ENCODE measurements at regions not wholly inside any gene's neighbourhood (a gene's known extent, or its start where the extent isn't known, plus 50 kb on each side); places are given as distances from the start of the nearest gene placed in this dataset.

DNA sequence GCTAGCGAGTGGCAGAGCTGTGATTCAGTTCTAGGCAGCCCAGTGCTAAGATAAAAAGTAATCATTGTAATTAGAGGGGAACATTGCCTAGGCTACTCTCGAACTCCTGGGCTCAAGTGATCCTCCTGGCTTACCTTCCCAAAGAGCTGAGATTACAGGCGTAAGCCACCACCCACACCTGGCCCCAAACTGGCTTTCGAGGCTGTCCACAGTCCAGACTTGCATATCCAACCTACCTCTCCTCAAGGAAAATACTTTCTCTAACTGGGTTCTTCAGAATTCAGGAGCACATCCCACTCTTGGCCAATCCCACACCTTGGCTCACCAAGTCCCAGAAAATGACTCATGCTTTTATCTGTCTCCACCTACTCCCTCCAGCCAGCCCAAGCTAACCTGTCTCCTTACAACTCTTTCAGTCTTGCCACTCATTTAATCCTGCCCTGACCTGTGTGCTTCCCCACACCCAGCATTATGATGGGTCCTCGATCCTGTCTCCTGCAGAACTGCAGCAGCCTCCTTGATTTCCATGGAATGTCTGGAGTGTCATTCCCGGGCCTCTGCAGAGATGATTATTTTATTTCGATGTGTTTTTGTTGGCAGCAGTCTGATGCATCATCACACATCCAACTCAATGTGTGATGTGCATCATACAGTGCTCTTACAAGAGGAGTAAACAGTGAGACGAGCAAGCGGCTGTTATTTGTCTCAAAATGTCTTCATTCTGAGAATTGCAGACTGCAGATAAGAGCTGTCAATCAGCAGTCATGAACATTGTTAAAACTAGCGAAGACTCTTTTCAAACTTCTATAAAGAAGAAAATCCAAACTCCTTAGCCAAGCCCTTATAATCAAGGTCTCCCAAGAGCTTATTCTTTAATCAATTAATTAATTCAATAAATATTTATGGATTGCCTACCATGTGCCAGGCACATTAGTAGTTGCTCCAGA is 167.3 kb downstream of the SEC61B start:
- TF ChIP-seq, protein P1, sequence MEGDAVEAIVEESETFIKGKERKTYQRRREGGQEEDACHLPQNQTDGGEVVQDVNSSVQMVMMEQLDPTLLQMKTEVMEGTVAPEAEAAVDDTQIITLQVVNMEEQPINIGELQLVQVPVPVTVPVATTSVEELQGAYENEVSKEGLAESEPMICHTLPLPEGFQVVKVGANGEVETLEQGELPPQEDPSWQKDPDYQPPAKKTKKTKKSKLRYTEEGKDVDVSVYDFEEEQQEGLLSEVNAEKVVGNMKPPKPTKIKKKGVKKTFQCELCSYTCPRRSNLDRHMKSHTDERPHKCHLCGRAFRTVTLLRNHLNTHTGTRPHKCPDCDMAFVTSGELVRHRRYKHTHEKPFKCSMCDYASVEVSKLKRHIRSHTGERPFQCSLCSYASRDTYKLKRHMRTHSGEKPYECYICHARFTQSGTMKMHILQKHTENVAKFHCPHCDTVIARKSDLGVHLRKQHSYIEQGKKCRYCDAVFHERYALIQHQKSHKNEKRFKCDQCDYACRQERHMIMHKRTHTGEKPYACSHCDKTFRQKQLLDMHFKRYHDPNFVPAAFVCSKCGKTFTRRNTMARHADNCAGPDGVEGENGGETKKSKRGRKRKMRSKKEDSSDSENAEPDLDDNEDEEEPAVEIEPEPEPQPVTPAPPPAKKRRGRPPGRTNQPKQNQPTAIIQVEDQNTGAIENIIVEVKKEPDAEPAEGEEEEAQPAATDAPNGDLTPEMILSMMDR (IDR thresholded peaks at IDR 0.05): no peak
- TF ChIP-seq NPAS2 (CRISPR knock-in tag; IDR thresholded peaks at IDR 0.05; ENCODE audit: borderline replicate concordance) (no peak), NR3C1 (IDR thresholded peaks at IDR 0.05) (no peak), POLR2A (IDR thresholded peaks at IDR 0.05; ENCODE audit: low read length) (no peak), CBX2 (IDR thresholded peaks at IDR 0.05; ENCODE audit: borderline replicate concordance, low read depth) (no peak), MYC (IDR thresholded peaks at IDR 0.05; ENCODE audit: borderline replicate concordance, low read length) (no peak), EHMT2 (IDR thresholded peaks at IDR 0.05; ENCODE audit: low read depth) (no peak), ZFP36 (IDR thresholded peaks at IDR 0.05; ENCODE audit: borderline replicate concordance, partially characterized antibody) (no peak), RARB (CRISPR knock-in tag; IDR thresholded peaks at IDR 0.05) (no peak), BHLHE40 (IDR thresholded peaks at IDR 0.05; ENCODE audit: low read depth, low read length) (no peak)
- TF ChIP-seq, protein P2, sequence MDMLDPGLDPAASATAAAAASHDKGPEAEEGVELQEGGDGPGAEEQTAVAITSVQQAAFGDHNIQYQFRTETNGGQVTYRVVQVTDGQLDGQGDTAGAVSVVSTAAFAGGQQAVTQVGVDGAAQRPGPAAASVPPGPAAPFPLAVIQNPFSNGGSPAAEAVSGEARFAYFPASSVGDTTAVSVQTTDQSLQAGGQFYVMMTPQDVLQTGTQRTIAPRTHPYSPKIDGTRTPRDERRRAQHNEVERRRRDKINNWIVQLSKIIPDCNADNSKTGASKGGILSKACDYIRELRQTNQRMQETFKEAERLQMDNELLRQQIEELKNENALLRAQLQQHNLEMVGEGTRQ (IDR thresholded peaks at IDR 0.05): no peak
- TF ChIP-seq, protein P3, sequence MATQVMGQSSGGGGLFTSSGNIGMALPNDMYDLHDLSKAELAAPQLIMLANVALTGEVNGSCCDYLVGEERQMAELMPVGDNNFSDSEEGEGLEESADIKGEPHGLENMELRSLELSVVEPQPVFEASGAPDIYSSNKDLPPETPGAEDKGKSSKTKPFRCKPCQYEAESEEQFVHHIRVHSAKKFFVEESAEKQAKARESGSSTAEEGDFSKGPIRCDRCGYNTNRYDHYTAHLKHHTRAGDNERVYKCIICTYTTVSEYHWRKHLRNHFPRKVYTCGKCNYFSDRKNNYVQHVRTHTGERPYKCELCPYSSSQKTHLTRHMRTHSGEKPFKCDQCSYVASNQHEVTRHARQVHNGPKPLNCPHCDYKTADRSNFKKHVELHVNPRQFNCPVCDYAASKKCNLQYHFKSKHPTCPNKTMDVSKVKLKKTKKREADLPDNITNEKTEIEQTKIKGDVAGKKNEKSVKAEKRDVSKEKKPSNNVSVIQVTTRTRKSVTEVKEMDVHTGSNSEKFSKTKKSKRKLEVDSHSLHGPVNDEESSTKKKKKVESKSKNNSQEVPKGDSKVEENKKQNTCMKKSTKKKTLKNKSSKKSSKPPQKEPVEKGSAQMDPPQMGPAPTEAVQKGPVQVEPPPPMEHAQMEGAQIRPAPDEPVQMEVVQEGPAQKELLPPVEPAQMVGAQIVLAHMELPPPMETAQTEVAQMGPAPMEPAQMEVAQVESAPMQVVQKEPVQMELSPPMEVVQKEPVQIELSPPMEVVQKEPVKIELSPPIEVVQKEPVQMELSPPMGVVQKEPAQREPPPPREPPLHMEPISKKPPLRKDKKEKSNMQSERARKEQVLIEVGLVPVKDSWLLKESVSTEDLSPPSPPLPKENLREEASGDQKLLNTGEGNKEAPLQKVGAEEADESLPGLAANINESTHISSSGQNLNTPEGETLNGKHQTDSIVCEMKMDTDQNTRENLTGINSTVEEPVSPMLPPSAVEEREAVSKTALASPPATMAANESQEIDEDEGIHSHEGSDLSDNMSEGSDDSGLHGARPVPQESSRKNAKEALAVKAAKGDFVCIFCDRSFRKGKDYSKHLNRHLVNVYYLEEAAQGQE (IDR thresholded peaks at IDR 0.05): no peak
- TF ChIP-seq, protein P4, sequence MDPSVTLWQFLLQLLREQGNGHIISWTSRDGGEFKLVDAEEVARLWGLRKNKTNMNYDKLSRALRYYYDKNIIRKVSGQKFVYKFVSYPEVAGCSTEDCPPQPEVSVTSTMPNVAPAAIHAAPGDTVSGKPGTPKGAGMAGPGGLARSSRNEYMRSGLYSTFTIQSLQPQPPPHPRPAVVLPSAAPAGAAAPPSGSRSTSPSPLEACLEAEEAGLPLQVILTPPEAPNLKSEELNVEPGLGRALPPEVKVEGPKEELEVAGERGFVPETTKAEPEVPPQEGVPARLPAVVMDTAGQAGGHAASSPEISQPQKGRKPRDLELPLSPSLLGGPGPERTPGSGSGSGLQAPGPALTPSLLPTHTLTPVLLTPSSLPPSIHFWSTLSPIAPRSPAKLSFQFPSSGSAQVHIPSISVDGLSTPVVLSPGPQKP (IDR thresholded peaks at IDR 0.05; ENCODE audit: low read depth, low read length): no peak
- TF ChIP-seq, protein P5, sequence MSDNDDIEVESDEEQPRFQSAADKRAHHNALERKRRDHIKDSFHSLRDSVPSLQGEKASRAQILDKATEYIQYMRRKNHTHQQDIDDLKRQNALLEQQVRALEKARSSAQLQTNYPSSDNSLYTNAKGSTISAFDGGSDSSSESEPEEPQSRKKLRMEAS (IDR thresholded peaks at IDR 0.05): no peak
